ENCODE measurements at regions not wholly inside any gene's neighbourhood (a gene's known extent, or its start where the extent isn't known, plus 50 kb on each side); places are given as distances from the start of the nearest gene placed in this dataset.

DNA sequence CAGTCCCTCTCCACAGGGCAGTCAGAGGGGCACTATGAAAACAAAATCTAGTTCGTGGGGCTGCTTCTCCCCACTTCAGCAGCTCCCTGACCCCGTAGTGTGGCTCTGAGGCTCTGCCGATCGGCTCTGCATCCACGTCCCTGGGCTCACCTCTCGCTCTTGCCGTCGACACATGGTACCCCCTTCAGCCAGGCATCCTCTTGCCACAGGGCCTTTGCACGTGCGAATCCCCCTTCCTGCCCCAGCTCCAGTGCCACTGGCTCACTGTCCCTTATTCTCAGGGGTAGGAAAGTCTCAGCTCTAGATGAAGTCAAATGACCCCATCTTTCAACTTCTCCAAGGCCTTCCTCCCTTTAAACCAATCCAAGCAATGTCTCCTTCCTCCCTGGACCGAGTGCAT is 72.7 kb downstream of the KLHDC7A start:
- TF ChIP-seq ZNF133 (tag by site-specific recombination; IDR thresholded peaks at IDR 0.05) (no peak), KLF9 (tag by site-specific recombination; IDR thresholded peaks at IDR 0.05; ENCODE audit: low read depth) (no peak), ZNF707 (tag by site-specific recombination; IDR thresholded peaks at IDR 0.05) (no peak), ZNF792 (tag by site-specific recombination; IDR thresholded peaks at IDR 0.05) (no peak), ZNF324 (tag by site-specific recombination; IDR thresholded peaks at IDR 0.05) (no peak), ZNF274 (IDR thresholded peaks at IDR 0.05; ENCODE audit: low read length) (no peak), ZNF274 (tag by site-specific recombination; IDR thresholded peaks at IDR 0.05; ENCODE audit: borderline replicate concordance) (no peak), ZNF16 (tag by site-specific recombination; IDR thresholded peaks at IDR 0.05; ENCODE audit: low read depth) (no peak), ZNF610 (tag by site-specific recombination; IDR thresholded peaks at IDR 0.05; ENCODE audit: borderline replicate concordance) (no peak), ZNF558 (tag by site-specific recombination; IDR thresholded peaks at IDR 0.05) (no peak), ZNF157 (tag by site-specific recombination; IDR thresholded peaks at IDR 0.05) (no peak), ZNF214 (tag by site-specific recombination; IDR thresholded peaks at IDR 0.05; ENCODE audit: borderline replicate concordance) (no peak)
- TF ChIP-seq, protein P1, sequence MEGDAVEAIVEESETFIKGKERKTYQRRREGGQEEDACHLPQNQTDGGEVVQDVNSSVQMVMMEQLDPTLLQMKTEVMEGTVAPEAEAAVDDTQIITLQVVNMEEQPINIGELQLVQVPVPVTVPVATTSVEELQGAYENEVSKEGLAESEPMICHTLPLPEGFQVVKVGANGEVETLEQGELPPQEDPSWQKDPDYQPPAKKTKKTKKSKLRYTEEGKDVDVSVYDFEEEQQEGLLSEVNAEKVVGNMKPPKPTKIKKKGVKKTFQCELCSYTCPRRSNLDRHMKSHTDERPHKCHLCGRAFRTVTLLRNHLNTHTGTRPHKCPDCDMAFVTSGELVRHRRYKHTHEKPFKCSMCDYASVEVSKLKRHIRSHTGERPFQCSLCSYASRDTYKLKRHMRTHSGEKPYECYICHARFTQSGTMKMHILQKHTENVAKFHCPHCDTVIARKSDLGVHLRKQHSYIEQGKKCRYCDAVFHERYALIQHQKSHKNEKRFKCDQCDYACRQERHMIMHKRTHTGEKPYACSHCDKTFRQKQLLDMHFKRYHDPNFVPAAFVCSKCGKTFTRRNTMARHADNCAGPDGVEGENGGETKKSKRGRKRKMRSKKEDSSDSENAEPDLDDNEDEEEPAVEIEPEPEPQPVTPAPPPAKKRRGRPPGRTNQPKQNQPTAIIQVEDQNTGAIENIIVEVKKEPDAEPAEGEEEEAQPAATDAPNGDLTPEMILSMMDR (tag by site-specific recombination; IDR thresholded peaks at IDR 0.05) = no peak
